ENCODE measurements at regions not wholly inside any gene's neighbourhood (a gene's known extent, or its start where the extent isn't known, plus 50 kb on each side); places are given as distances from the start of the nearest gene placed in this dataset.

DNA sequence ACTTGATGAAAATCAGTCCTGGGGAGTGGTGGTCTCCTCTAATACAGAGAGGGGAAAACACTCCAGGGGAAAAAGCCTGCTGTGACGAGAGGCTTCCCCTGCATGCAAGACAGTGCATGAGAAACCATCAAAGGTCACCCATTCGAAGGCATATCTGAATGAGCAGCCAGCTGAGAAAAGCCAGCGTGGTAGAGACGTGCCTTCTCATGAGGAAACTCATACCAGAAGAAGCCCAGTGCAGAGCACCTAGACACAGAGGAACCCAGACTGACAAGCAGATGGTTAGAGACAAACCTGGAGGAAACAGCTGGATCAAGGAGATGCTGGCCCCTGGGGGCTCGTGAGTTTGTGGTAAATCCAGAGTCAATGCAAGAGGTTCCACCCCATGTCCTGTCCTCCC is 534.8 kb downstream of the BRD1 start:
- TF ChIP-seq POLR2A (IDR thresholded peaks at IDR 0.05; ENCODE audit: low read depth, low read length) (no peak), TAF1 (IDR thresholded peaks at IDR 0.05; ENCODE audit: low read depth, low read length) (no peak)

All from GM12891 (cell line).